ENCODE measurements at regions not wholly inside any gene's neighbourhood (a gene's known extent, or its start where the extent isn't known, plus 50 kb on each side); places are given as distances from the start of the nearest gene placed in this dataset.

GRCh38 chr1:209238356-209238755, 345.2 kb upstream of the CAMK1G start (continued):
- no peak for TF ChIP-seq ZNF462 (CRISPR knock-in tag; IDR thresholded peaks at IDR 0.05)
- TF ChIP-seq JUNB (IDR thresholded peaks at IDR 0.05; ENCODE audit: unreplicated experiment) = no peak
- no peak for TF ChIP-seq POLR2AphosphoS5 (IDR thresholded peaks at IDR 0.05; ENCODE audit: low read depth)
- TF ChIP-seq CTCF (conservative IDR thresholded peaks at IDR 0.05; ENCODE audit: low read depth in 2 of 2) = no peak
- TF ChIP-seq NANOG (IDR thresholded peaks at IDR 0.05; ENCODE audit: borderline replicate concordance) = no peak

- H3K4me3 Mint-ChIP-seq = no peak overlapping the region
- Histone ChIP-seq H3K4me2 (no peak overlapping the region), H3K27ac (ENCODE audit: low read depth) (no peak overlapping the region), H4K20me1 (replicated peaks; ENCODE audit: insufficient read depth) (no peaks in the 10 kb centered on the region), H2AFZ (no peak overlapping the region), H3K9me2 (ENCODE audit: insufficient read depth) (peaks cover 11% of the 10 kb centered on the region; the same call in 1 of the 2 replicates), H3K27me3 (ENCODE audit: insufficient read depth) (no peaks in the 10 kb centered on the region), H3K36me3 (ENCODE audit: insufficient read depth) (no peaks in the 10 kb centered on the region), H3K79me2 (replicated peaks; ENCODE audit: insufficient read depth) (no peaks in the 10 kb centered on the region), H3K4me1 (ENCODE audit: insufficient read depth) (no peaks in the 10 kb centered on the region), H3F3A (replicated peaks; ENCODE audit: low read depth) (no peaks in the 10 kb centered on the region), H3K4me3 (no peak overlapping the region)
- peaks cover under 1% of the 10 kb centered on the region; the same call in 2 of the 3 replicates for H3K4me1 Mint-ChIP-seq
- H3K36me3 Mint-ChIP-seq (ENCODE audit: low read depth) = no peaks in the 10 kb centered on the region
- no peak for DNase-seq (ENCODE audit: low spot score)
- no peaks in the 10 kb centered on the region for H3K9me3 Mint-ChIP-seq
- H3K27ac Mint-ChIP-seq = no peak overlapping the region
- no peaks in the 10 kb centered on the region for H3K27me3 Mint-ChIP-seq (ENCODE audit: insufficient read depth, low read depth, poor library complexity)
- no peak for ATAC-seq
- no peak for TF ChIP-seq STAT1 (IDR thresholded peaks at IDR 0.05; ENCODE audit: unreplicated experiment)
- TF ChIP-seq EZH2phosphoT487 (IDR thresholded peaks at IDR 0.05; ENCODE audit: unreplicated experiment) = no peak
- TF ChIP-seq CTCF (conservative IDR thresholded peaks at IDR 0.05; ENCODE audit: low read depth in 2 of 2) = no peak
- TF ChIP-seq, protein P1, sequence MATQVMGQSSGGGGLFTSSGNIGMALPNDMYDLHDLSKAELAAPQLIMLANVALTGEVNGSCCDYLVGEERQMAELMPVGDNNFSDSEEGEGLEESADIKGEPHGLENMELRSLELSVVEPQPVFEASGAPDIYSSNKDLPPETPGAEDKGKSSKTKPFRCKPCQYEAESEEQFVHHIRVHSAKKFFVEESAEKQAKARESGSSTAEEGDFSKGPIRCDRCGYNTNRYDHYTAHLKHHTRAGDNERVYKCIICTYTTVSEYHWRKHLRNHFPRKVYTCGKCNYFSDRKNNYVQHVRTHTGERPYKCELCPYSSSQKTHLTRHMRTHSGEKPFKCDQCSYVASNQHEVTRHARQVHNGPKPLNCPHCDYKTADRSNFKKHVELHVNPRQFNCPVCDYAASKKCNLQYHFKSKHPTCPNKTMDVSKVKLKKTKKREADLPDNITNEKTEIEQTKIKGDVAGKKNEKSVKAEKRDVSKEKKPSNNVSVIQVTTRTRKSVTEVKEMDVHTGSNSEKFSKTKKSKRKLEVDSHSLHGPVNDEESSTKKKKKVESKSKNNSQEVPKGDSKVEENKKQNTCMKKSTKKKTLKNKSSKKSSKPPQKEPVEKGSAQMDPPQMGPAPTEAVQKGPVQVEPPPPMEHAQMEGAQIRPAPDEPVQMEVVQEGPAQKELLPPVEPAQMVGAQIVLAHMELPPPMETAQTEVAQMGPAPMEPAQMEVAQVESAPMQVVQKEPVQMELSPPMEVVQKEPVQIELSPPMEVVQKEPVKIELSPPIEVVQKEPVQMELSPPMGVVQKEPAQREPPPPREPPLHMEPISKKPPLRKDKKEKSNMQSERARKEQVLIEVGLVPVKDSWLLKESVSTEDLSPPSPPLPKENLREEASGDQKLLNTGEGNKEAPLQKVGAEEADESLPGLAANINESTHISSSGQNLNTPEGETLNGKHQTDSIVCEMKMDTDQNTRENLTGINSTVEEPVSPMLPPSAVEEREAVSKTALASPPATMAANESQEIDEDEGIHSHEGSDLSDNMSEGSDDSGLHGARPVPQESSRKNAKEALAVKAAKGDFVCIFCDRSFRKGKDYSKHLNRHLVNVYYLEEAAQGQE (IDR thresholded peaks at IDR 0.05; ENCODE audit: unreplicated experiment) = no peak
Observed at GRCh38 chr1:209240351-209240750, 343.2 kb upstream of the CAMK1G start.

Data from GM23338 (cell line).